HG02678 (cell line): ENCODE measurements at regions not wholly inside any gene's neighbourhood (a gene's known extent, or its start where the extent isn't known, plus 50 kb on each side); places are given as distances from the start of the nearest gene placed in this dataset.

Source experiments
- ATAC-seq: cut with Tn5 transposase; IDR thresholded peaks from one replicate; pipeline ENCODE4 v1.9.1; 2021; ENCODE audit warnings: mild to moderate bottlenecking, moderate library complexity; ENCODE audit not compliant: unreplicated experiment

DNA sequence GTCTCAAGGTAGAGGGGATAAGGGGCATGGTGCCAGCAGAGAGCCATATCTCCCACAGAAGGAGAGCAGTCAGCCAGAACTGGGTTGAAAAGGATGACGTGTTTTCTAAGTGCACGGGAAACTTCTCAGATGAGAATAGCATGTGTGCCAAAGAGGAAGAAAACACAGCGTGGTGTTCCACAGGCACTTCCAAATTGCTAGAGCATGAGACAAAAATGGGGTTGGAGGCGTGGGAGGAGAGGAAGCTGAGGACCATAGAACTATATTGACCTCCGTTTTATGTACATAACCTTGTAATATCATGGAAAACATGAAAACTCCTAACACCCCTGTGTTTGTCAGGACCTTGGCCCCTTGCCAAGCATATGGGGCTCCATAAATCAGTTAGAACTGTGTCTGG, 682.7 kb upstream of the RAB6C start:
- no peak for ATAC-seq

DNA sequence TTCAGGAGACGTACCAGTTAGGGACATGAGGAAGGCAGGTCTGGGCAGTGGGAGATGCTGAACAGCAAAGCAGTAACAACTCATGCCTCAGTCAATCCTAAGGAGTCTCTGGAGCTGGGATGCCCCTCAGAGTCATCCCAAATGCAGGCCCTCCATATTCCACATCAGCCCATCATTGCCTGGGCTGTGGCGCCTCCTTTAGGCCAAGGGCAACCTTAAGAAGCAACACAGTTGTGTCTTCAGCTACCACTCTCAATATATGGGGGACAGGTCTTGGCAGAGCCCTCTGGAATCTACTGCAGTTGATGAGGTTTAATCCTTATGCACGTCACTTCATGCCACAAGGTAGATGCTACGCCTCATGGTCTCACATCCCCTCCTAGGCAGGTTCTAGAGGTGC, 682.0 kb upstream of the RAB6C start:
- no peak for ATAC-seq

DNA sequence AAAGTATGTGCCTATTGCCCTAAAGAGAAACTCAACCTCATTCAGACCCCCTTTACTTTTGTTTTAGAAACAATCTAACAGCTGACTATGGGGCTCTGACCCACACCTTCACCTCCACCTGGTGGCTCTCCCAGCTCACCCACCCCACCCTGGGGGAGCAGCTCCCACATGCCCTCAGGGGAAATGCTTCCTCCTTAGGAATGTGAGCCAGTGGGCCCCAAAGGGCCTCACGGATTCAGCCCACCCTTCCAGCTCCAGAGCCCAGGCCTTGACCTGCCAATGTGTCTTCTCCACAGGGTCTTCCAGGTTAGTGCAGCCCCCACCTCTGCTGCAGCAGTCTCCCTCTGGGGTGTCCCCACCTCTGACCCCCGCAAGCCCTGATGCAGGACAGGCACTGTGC, 680.1 kb upstream of the RAB6C start:
- no peak for ATAC-seq

DNA sequence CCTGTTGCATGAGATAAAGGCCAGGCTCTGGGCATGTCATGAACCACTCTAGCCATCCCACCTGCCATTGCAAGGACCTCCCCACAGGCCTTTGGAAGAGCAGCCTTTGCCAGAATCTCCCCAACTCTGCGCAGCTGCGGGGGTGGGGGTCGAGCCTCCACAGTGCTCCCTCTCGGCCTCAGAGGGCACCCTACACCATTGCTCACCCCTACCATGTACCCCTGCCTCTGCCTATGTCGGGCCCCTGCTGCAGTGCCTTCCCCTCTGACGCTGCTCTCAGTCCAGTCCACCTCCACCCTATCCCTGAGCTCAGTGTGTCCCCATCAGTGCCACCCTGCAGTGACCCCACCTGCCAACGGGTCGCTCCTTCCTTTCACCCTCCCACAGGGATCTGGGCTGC, 679.7 kb upstream of the RAB6C start:
- ATAC-seq = no peak

DNA sequence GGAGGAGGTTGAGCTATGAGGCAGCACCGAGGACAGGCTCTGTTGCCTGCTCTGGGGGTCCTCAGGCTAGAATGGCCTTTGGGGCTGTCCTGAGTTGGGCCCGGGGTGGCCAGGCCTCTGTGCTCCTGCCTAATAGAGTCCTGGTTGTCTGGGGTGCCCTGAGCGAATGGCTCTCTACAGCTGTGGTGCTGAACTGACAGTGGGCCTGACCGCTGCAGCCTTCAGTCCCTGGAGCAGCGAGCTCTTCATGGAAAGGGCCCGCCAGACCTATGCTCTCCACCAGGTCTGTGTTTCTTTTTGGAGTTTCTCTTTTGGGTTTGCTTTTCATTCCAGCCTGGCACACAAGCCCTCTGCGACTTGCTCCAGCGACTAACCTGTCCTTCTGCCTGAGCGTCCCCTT, 679.0 kb upstream of the RAB6C start:
- ATAC-seq = no peak

DNA sequence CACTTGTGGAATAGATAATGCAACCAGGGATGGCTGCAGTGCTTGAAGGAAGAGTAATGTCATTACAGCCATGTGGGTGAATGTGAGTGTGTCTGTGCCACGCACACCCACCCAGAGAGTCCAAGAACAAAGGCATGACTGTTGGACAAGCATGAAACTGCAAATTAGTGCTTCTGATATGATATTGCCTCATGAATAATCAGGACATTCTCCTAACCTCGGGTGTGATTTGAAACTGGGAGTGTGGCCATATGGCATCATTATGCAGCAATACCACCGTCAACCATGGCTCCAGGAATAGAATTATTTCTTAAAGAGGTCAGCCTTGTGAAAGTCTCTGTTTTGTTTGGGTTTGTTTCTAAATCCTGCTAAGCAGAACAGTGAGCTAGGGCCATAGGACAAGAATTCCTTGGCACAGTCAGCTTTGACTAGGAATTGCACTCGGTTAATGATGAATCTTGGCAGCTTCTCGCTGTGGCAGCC, 678.0 kb upstream of the RAB6C start:
- no peak for ATAC-seq

DNA sequence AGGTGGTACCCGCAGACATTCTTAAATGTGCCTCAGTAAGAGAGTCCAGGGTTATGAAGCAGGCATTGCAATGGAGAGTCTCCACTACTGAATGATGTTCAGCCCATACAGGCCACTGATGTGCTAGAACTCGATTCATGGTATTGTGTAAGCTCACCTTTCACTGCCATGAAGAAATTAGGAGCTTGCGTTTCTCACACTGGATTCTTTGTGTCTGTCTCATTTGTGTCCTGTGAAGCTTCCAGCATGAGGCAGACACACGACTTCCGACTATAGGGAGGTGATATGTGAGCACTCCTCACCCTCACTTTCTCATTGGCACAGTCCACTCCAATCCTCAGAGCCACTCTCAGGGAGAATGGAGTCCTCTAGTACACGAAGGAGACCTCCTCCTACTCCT, 677.4 kb upstream of the RAB6C start:
- ATAC-seq = no peak

DNA sequence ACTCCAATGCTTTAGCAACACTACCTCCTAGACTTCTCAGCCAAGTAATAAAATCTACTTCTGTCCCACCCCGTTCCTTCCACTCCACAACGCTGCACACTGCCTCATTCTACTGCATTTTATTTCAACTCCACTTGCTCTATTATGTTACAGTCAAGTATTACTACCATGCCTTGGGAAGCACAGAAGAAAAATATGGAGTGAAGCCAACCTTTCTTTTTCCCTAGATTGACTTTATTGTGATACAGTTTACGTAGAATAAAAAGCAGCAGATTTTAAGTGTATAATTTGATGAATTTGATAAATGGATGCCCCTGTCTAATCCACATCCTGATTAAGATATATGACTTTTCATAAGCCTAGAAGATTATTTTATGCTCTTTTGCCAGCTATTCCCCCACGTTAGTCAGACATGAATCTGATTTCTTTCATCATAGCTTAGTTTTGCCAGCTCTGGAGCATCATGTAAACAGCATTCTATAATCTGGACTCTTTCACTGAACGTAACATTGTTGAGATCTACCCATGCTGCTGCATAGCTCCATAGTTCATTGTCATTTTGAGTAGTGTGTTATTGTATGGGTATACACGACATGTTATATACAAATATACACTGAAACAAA, 676.8 kb upstream of the RAB6C start:
- no peak for ATAC-seq

DNA sequence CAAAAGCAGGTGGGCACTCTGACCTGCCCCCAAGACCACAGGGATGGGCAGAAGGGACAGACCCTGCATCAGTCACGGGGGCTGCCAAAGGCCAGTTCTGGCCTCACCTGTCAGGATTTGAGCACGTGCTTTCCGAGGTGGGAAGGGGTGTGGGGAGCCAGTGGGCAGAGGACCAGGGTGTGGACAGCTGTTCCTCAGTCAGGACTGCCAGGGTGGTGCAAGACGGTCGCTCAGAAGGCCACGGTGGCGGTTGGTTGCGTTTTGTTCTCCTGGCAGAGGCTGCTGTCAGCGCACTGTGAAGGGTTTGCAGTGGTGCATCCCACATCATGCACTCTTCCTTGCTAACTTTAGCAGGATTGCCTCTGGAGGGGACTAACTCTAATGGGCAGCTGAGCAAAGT, 665.3 kb upstream of the RAB6C start:
- no peak for ATAC-seq

DNA sequence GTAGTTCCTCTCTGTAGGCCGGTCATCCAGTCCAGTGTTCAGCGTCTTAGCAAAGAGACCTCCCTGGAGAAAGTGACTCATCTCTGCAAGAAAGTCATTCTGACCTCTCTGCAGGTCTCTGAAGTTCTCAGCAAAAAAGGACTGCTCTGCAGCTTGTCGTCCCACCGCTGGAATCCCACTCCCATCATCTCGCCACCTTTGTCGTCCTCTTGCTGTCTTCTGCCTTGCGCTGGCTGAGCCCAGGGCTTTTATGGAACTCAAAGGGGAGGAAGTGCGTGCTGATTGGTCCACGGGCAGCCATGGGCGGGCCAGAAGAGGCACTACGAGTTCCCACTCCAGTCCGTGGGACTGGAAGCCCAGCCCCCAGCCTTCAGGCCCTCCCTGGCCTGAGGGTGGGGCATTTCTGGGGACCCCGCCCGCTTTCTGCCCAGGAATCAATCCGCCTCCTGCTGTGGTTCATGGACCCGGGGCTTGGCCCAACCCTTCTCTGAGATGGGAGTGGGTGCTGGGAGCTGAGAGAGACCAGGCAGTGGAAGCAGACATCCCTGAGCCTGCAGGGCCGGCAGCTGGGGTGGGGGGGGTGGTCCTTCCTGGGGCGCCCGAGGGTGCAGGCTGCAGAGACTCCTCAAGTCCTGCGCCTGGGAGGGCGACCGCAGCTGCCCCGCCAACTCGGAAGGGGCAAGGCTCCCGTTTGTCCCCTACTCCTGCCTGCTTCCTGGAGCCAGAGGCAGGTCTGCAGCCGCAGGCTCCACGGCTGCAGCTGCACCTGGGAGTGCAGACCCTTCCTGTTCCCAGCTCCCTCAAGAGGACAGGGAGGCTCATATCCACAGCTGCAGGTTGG, 660.7 kb upstream of the RAB6C start:
- ATAC-seq = no peak

DNA sequence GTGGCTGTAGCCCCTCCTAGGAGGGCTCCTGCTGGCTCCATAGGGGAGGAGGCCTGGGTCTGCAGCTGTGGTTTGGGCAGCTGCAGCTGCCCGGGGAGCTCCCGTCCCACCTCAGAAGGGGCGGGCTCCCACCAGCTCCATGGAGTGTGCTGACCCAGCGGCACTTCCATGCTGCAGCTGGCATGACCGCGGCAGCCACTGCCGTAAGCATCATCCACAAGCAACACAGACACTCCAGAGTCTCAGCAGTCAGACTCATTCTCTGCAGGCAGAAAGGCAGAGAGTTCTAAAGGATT, 660.1 kb upstream of the RAB6C start:
- no peak for ATAC-seq

DNA sequence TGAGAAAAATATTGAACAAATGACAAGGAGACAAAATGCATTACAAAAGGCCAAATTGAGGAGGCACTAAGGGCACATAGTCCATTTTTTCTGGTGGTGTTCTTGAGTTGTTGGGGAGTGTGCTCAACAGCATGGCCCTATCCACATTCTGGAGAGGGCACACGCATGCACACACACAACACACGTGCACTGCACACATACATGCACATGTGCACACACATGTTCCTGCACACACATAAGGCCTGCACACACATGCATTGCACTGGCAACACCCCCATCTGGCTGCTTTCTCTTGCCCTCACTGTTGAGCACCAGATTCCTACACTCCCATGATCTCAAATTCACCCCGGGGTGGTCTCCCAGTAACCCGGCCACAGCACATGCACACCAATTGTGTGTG, 659.2 kb upstream of the RAB6C start:
- ATAC-seq = no peak

DNA sequence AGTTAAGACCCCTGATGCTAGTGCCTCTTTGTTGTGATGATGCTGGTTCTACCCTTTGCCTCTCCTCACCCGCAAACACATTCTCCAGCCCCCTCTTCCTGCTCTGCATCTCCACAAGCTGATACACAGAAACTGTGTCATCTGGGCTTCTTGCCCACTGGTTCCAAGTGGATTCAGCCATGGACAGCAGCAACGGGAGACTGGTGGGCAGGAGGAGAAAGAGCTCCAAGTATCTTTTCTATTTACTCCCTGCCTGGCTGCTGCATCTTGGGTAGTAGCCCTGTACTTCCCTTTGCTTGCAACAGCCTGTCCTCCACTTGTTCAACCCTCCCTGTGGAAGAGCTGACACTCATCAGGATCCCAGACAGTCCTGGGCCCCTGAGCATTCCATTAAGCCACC, 655.1 kb upstream of the RAB6C start:
- ATAC-seq = no peak

DNA sequence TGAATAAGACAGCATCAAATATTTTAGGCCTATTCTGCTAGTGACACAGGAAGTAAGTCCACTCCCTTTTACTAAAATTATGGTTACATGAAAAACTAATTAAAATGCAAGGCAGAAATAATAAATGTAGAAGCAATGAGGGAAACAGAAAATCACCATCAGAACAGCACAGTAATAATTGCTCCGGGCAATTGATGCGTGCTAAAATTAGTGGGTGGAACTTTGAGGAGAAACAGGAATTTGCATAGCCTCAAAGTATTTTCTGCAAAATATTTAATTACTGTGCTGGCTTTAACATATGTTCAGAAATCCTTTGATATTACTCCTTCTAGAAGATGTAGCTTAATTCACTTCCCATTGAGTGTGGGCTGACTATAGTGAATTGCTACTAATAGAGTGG, 654.3 kb upstream of the RAB6C start:
- no peak for ATAC-seq

DNA sequence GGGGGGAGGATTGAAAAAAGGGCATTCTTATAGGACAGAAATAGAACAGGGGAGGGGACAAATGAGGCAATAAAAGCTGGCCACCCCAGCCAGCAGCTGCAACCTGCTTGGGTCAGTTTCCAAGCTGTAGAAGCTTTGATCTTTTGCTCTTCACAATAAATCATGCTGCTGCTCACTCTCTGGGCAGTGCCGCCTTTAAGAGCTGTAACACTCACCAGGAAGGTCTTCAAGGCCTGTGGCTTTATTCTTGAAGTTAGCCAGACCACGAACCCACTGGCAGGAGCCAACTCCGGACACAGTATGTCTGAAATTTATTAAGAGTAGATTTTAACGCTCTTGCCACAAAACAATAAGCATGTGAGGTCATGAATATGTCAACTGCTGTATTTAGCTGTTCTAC, 649.9 kb upstream of the RAB6C start:
- no peak for ATAC-seq

DNA sequence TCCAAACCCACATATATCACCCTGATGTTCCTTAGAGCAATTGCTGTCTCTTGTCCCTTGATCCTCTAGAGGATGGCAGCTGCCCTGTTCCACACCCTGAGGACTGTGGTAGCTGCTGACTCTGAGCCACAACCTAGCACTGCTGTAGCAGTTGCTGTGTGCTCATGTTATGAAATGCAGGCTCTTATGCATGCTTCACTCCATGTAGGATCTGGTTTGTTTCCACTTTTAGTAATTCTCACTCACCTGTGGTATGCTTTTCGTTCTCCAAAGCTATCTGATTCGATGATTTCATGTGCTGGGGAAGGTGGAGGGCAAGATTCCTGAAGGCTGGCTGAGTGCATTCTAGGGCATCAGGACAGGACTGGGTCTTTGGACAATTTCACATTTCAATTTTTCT, 649.0 kb upstream of the RAB6C start:
- no peak for ATAC-seq

DNA sequence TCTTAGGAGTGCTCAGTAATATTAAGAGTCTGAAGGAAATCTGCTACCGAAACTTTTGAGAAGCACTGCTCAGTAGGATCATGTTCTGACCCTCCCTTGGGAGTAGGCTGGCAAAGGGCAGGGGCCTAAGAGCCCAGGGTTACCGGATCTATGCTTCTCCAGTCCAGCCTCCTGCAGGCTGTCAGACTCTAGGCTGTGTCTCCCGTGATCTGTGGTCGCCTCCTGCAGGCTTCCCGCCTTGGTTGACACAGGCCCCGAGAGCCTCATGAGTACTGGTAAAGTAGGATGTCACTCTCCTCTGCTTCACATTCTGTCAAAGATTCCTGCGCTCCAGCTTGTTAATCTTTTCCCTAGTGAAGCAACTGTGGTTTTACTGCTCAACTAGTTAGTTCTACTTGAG, 647.8 kb upstream of the RAB6C start:
- no peak for ATAC-seq

DNA sequence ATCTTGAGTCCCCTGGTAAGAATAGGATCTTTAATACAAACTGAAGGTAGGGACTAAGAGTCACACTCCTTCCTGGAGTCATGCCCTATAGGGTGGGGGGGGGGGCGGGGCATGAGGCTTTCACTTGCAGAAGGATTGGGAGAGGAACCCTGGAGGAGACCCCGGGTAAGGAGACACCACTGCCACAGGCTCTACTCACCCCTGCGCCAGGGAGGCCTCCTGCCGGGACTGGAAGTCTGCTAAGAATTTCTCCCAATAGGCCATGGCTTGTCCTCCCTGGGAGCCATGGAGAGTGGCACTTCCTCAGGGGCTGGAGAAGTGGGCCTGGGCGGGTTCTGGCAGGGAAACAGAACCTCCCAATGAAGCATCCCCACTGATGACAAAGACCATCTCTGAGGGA, 645.3 kb upstream of the RAB6C start:
- ATAC-seq = no peak

DNA sequence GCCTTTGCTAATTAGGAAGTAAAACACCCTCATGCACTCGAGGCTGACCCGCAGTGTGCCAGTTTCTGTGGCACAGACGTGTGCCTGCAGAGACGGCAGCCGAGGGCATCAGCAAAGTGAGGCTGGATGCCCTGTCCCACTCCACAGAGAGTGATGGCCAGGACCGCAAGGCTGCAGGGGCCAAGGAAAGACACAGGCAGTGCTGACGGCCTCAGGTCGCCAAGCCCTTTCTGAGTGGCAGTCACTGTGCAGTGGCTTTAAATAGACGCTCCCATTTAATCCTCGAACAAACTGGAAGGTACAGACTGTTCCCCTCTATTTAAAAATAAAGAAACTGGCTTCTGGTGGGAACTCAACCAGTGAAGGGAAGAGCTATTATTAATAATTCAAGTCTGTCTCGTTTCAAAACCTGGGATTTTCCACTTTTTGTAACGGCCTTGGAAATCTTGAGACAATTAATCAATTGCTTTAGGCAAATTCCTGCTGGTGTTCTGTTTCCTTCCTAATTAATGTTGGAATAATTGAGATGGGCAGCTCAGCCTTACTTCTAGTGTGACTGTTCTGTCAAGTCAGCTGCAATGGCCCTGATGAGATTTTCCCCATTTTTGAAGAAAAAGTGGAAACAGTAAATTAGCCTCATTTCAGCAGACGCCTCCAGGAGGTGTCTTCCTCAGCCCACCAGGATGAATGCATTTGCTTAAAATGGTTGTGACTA, 644.6 kb upstream of the RAB6C start:
- ATAC-seq = no peak

DNA sequence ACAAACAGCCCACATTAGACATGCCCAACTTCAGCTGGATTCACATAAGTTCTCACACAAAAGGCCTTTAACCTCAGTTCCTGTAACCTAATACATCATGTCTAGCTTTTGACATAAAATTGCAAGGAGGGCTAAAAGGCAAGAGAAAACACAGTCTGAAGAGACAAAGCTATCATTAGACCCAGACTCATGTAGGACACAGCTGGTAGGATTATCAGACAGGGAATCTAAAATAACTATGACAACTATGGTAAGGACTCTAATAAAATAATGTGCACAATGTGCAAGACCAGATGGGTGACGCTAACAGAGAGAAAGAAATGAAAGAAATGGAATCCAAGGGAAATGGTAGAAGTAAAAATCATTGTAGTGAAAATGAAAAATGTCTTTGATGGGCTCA, 643.2 kb upstream of the RAB6C start:
- ATAC-seq = no peak

DNA sequence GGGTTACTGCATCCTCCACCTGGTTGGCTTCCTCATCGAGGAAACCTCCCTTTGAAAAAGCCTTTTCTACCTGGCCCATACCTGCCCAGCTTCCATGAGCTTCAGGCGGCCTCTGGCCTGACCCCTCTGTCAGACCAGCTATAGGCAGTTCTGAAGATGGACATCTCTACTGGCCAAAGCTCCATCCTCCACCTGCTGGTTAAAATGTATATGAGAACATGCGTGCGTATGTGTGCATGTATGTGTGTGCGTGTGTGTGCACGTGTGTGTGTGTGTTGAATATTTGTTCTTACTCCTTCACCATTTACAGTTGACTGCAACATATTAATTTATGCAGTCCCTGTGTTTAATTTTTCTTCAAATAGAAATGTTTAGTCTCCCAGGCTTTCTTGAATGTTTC, 642.4 kb upstream of the RAB6C start:
- no peak for ATAC-seq

DNA sequence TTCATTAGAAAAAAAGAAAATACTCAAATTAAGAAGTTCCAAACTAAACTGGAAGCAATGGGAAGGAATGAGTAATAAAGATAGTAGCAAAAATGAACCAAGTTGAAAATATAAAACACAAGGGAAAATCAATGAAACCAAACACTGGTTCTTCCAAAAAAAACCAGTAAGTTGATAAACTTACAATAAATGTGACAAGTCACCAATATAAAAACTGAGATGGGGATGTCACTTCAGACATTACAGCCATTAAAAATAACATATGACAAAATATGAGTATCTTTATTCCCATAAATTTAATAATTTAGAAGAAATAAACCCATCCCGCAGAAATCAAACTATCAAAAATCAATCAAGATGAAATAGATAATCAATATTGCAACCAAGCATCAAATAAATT, 633.9 kb upstream of the RAB6C start:
- ATAC-seq = no peak
